VCaP (cell line): ENCODE measurements at regions not wholly inside any gene's neighbourhood (a gene's known extent, or its start where the extent isn't known, plus 50 kb on each side); places are given as distances from the start of the nearest gene placed in this dataset.

Experiments
- H3K27ac ChIP-seq: fragments of 450-650 bp; 2 replicates; pipeline ENCODE4 v1.5.1; 2017
- CTCF ChIP-seq: fragments of 450-650 bp; conservative IDR thresholded peaks from 2 replicates; pipeline ENCODE4 v1.5.1; 2017; ENCODE audit warnings: mild to moderate bottlenecking, moderate library complexity

- TF ChIP-seq CTCF: no peak
- no peak overlapping the region for H3K27ac ChIP-seq
Measured at GRCh38 chr20:50317116-50317515, 126.5 kb downstream of the CEBPB start.

- no peak overlapping the region for H3K27ac ChIP-seq
- no peak for TF ChIP-seq CTCF
Measured at GRCh38 chr20:50317609-50318008, 127.0 kb downstream of the CEBPB start.

- no peak overlapping the region for H3K27ac ChIP-seq
- no peak for TF ChIP-seq CTCF
Measured at GRCh38 chr20:50318710-50319109, 128.1 kb downstream of the CEBPB start.

- H3K27ac ChIP-seq: no peak overlapping the region
- no peak for TF ChIP-seq CTCF
Measured at GRCh38 chr20:50320005-50320900, 129.6 kb downstream of the CEBPB start.

- H3K27ac ChIP-seq: no peak overlapping the region
Measured at GRCh38 chr20:50320901-50321796, 130.5 kb downstream of the CEBPB start.

GRCh38 chr20:50321797-50322480, 131.3 kb downstream of the CEBPB start:
- no peak for TF ChIP-seq CTCF
- no peak overlapping the region for H3K27ac ChIP-seq

More at GRCh38 chr20:50320901-50321796, 130.5 kb downstream of the CEBPB start:
- no peak for TF ChIP-seq CTCF
